GM18907 (cell line): ENCODE measurements at regions not wholly inside any gene's neighbourhood (a gene's known extent, or its start where the extent isn't known, plus 50 kb on each side); places are given as distances from the start of the nearest gene placed in this dataset.

Source experiments
- ATAC-seq: cut with Tn5 transposase; IDR thresholded peaks from one replicate; pipeline ENCODE4 v1.9.1; 2021; ENCODE audit warnings: mild to moderate bottlenecking, moderate library complexity; ENCODE audit not compliant: unreplicated experiment

DNA sequence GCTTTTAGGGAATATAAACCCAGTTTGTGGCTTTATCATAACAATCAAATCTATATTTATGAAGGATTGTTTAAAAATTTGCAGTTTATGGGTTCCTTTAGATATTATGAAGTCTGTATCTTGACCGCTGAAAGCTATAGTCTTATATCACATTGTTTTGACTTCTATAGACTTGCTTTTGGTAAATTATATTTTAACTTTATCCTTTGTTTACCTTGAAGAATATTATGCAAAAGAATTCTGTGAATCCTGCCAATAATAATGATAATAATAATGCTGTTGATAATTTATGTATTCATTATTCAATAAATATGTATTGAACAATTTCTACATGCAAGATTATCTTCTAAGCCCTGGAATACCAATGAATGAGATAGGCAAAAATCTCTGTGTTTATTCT, 101.9 kb upstream of the MTPN start:
- no peak for ATAC-seq

GRCh38 chr7:136078630-136079029, 101.5 kb upstream of the MTPN start:
- no peak for ATAC-seq

DNA sequence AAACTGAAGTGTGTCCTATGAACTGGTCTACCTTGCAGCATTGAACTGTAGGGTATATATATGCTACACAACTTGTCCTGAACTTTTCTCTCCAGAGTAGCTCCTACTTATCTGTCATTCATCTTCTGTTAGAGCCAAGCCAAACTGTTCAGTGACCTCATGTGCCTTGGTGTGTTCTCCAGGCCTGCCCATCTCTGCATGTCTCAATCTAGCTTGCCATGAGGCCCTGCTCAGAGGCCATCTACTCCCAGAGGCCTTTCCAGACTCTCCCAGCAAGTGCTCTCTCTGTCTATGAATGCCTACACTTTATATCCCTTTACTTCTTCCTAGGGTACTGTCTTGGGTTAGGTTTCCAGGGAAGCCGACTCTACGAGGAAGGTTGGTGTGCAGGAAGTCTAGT, 99.8 kb upstream of the MTPN start:
- ATAC-seq: no peak

DNA sequence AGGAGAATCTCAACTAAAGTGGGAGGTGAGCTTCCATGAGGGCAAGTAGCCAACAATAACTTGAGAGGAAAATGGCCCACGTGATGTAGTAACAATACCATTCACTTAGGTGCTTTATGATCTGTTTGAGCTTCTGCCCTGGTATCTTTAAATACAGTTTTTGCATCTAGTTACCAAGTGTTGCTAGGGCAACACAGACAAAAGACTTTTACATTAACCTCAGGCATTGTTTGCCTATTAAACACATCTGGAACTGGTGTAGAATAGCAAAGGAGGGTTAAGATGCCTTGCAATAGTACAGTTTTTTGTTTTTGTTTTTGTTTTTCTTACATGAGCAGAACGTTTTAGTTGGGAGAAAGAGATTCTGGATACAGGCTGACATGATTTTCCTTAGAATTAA, 97.7 kb upstream of the MTPN start:
- no peak for ATAC-seq

- no peak for ATAC-seq
Measured at GRCh38 chr7:136072447-136072846, 95.3 kb upstream of the MTPN start.

DNA sequence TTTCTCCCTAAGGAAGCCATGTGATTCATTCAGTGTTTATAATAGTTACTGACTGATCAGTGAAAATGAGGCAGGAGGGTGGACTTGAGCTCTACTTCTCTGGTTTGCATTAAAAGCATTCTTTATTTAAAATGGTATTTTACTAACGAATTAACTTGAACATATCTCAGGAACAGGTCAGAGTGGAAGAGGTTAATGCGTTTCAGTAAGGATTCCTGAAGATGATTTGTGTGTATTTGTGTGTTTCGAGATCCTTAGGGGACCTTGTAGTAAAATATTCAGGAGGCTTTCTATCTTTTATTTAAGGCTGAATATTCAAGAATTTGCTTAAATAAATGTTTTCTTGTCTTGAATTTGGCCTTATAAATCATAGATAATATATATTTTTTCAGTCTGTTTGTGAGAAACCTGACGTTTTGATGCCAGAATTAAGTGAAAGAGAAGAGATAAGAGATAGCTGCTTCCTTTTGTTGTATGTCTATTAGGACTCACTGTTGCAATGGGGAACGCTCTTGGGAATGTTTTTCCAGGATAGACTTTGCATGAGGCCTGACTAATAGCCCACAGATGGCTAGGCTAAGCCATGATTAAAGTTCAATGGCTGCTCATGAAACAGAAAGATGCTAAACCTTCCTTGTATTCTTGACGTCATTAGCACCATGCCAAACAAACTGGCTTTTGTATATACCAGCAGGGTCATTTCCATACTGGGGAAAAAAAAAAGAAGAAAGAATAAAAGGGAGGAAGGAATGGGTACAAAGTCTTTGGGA, 93.8 kb upstream of the MTPN start:
- ATAC-seq: no peak

GRCh38 chr7:136069840-136070529, 92.8 kb upstream of the MTPN start:
- no peak for ATAC-seq

DNA sequence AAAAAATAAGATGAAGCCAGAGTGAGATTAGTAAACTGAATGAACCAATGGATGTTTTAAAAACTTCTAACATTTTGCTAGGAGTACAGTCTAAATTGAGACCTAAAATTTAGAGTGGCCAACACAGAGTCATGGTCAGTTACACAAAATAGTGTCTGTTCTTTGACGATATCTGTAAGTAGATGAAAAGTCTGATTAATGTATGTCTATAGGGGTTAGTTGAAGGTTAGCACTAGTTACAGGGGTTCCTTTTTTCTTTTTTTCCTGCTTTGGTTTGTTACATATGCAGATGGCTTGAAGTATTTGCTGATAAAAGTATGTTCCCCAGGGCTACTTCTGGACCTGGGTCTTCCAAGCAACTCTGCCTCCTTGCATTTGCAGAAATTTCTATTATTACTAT, 90.1 kb upstream of the MTPN start:
- no peak for ATAC-seq

- no peak for ATAC-seq
Measured at GRCh38 chr7:136066304-136067143, 89.4 kb upstream of the MTPN start.

DNA sequence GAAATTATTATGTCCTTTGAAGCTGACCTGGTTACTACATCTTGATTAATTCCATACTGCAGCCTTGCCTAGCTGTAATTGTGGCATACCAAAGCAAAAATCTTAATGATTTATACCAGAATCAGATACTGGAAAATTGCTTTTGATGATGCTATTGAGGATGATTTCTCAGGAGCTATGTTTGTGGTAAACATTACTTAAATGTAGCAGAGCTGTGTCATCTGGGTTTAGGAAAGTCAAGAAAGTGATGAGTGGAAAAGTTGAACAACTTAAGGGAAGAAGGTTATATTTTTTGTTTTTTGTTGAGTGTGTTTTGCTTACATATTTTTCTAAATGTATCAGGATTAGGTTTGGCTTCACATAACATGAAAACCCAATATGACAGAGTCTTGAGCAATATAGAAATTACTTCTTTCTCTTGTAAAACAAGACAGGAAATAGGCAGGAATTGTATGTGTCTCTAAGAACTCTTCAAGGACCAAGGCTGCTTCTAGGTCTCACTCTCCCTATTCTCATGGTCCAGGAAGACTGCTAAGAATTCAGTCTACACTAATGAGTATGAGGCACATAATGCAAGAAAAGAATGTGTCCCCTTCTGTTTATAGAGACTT, 87.6 kb upstream of the MTPN start:
- no peak for ATAC-seq

DNA sequence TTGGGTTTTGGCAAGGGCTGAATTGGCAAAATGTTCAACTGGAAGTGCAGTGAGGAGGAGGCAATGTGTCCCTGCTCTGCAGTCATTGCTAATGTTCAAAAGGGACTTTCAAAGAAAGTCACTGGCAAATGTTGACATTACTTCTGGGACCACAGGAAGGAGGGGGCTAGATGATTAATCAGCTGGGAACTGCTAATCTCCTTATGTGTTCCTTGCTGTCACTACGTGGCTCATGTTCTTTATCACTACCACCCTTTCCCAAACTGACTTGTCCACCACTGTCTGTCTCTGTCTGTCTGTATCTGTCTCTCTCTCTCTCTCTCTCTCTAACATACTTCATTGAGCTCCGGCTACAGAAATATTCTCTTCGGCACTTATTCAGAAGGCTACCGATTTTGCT, 86.9 kb upstream of the MTPN start:
- no peak for ATAC-seq

DNA sequence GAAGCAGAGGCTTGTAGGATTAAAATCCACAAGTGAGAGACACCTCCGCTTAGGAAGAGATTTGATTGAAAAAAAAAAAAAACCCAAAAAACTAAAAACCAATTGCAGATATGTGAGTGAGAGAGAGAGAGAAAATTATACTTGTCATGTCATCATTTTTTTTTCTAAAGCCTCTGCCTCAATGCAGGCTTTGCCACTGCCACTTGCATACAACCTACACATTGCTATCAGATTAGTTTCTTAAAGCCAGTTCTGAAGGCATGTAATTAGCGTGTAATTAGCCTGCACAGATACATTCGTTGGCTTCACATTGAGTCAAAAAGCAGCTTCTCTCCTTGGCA, 86.1 kb upstream of the MTPN start:
- ATAC-seq: no peak

DNA sequence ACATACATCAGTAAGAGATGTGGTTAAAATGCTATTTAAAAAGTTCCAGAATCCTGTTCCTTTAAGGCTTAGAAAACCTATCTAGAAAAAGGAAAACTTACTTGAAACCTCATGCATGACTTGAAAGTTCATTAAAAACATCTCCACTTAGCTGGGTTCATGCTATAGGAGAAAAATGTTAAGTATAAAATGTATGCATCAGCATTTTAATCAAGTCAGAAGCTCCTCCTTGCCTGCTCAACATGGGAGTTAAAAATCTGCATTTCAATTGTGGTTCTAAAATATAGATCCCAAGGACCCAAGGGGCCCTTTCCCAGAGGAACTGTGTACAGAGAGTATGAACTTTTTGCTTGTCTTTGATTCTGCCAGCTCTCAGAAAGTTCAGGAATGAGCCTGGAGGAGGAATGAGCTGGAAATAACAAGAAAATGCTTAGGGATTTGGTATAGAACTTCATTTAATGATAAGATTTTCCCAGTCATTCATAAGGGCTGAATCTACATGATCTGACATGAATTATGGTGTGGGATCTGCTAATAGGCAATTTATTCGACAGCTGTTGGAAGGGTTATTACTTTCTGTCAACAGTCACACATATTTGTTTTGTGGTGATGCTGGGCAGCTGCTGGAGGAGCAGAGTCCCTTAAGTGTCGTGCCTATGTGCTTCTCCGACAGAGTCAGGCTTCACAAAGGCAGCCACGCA, 85.6 kb upstream of the MTPN start:
- no peak for ATAC-seq

GRCh38 chr7:136061433-136061832, 84.3 kb upstream of the MTPN start:
- no peak for ATAC-seq

- ATAC-seq: no peak
Measured at GRCh38 chr7:136058546-136058945, 81.4 kb upstream of the MTPN start.

DNA sequence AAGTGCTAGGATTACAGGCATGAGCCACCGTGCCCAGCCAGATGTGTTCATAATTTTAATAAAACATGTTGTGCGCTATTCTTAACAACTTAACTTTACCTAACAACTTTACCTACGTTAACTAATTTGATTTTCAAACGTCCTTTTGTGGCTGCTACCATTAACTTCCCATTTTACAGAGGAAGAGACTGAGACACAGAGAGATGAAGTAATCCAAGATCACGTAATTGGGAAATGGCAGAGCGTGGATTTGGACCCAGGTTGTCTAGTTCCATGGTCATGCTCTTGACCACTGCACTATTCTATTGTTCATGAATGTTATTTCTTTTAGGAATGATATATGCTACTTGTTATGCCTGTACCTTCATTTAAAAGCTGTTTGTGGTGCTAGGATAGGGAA, 80.3 kb upstream of the MTPN start:
- ATAC-seq: no peak

DNA sequence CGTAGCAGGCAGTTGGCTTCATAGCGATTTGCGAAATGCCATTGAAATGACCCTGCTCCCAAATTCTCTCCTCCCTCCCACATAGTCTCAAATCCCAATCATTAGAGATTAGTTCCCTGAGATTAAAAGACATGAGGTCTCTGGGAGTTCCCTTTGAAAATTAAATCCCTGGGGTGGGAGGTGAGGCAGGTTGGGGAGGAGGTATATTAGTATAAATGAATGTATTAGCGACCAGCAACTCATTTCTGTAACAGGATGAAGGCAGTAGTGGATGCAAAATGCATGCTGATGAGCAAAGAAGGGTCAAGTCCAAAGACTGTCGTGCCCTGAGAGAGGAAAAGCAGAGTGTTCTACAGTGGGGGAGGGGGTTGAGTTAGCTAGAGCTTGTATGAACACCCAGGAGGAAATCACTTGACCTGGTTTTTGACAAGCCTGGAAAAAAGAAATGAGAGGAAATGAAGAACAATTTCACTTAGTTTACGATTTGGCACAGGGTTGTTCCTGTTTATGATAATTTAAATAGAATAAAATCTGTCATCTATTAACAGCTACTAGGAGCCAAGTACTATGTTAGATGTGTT, 79.6 kb upstream of the MTPN start:
- no peak for ATAC-seq

- no peak for ATAC-seq
Measured at GRCh38 chr7:136055266-136055665, 78.1 kb upstream of the MTPN start.

DNA sequence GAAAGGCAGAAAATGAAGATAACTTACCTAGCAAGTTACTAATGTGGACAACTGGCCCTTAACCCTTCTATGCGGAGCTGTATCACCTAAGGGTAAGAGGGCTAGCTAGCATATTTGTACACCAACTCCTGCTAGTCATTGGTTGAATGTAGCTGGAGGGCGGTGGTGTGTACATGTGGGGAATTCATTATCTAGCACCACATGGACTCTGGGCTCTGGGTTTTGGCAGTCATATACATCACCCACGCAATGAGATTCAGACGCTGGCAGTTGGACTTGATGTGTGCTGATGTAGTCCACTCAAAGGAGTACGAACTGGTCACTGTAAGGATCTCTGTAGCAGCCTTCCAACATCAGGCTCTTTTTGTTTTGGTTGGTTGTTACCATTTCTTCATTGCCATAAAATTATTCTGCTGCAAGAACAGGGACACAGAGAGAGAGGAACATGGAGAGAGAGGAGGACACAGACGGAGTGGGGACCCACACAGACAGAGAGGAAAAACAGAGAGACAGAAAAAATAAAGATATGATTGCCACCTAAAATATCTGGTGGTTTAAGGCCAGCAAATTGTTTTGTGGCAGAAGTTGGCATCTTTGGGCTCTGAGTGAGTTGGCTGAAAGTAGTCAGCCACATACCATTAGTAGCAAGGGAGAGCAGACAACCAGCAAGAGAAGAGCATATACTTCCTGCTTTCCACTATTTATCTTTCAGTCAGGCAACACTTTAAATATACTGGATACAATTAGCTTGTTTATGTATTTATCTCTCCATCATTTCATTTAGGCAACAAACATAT, 76.7 kb upstream of the MTPN start:
- ATAC-seq: no peak
